ENCODE measurements at regions not wholly inside any gene's neighbourhood (a gene's known extent, or its start where the extent isn't known, plus 50 kb on each side); places are given as distances from the start of the nearest gene placed in this dataset.

- Mint-ChIP-seq H3K27ac (no peak overlapping the region), H3K36me3 (no peaks in the 10 kb centered on the region), H3K9me3 (peaks cover 17% of the 10 kb centered on the region), H3K4me3 (no peak overlapping the region), H3K4me1 (ENCODE audit: low read depth) (no peaks in the 10 kb centered on the region), H3K27me3 (no peaks in the 10 kb centered on the region)
- intact Hi-C loops (cut with micrococcal nuclease): no loop called here
- ChIA-PET POLR2A (no interaction called here), CTCF (no interaction called here)
- no peak for DNase-seq
Measured at GRCh38 chr12:131521326-131521725, 189.6 kb upstream of the SFSWAP start.

GRCh38 chr12:131525795-131526508, 184.9 kb upstream of the SFSWAP start:
- POLR2A ChIA-PET: no interaction called here
- no peaks in the 10 kb centered on the region for H3K36me3 Mint-ChIP-seq

GRCh38 chr12:131527092-131527491, 183.8 kb upstream of the SFSWAP start:
- Mint-ChIP-seq H3K4me1 (ENCODE audit: low read depth) (peaks cover 12% of the 10 kb centered on the region), H3K27ac (no peak overlapping the region), H3K9me3 (no peaks in the 10 kb centered on the region), H3K27me3 (no peaks in the 10 kb centered on the region), H3K36me3 (no peaks in the 10 kb centered on the region), H3K4me3 (no peak overlapping the region)
- intact Hi-C loops (cut with micrococcal nuclease): no loop called here
- no peak for DNase-seq
- ChIA-PET CTCF (no interaction called here), POLR2A (no interaction called here)

More at GRCh38 chr12:131525795-131526508, 184.9 kb upstream of the SFSWAP start:
- Mint-ChIP-seq H3K4me1 (ENCODE audit: low read depth) (peaks cover 8% of the 10 kb centered on the region), H3K27ac (no peak overlapping the region), H3K27me3 (no peaks in the 10 kb centered on the region), H3K4me3 (no peak overlapping the region), H3K9me3 (no peaks in the 10 kb centered on the region)
- CTCF ChIA-PET: no interaction called here
- DNase-seq: no peak
- intact Hi-C loops (cut with micrococcal nuclease): no loop called here

- ChIA-PET CTCF (no interaction called here), POLR2A (no interaction called here)
- peaks cover 12% of the 10 kb centered on the region for H3K4me1 Mint-ChIP-seq (ENCODE audit: low read depth)
- no peaks in the 10 kb centered on the region for H3K9me3 Mint-ChIP-seq
- no peak overlapping the region for H3K27ac Mint-ChIP-seq
- H3K27me3 Mint-ChIP-seq: no peaks in the 10 kb centered on the region
- DNase-seq: no peak
- no peak overlapping the region for H3K4me3 Mint-ChIP-seq
- no peaks in the 10 kb centered on the region for H3K36me3 Mint-ChIP-seq
- intact Hi-C loops (cut with micrococcal nuclease): no loop called here
Measured at GRCh38 chr12:131527736-131528135, 183.2 kb upstream of the SFSWAP start.

GRCh38 chr12:131528144-131528543, 182.7 kb upstream of the SFSWAP start:
- intact Hi-C loops (cut with micrococcal nuclease): no loop called here
- no peak for DNase-seq
- H3K36me3 Mint-ChIP-seq: no peaks in the 10 kb centered on the region
- peaks cover 12% of the 10 kb centered on the region for H3K4me1 Mint-ChIP-seq (ENCODE audit: low read depth)
- no peaks in the 10 kb centered on the region for H3K27me3 Mint-ChIP-seq
- ChIA-PET POLR2A (no interaction called here), CTCF (no interaction called here)
- no peaks in the 10 kb centered on the region for H3K9me3 Mint-ChIP-seq
- H3K4me3 Mint-ChIP-seq: no peak overlapping the region
- no peak overlapping the region for H3K27ac Mint-ChIP-seq

GRCh38 chr12:131528667-131529066, 182.2 kb upstream of the SFSWAP start:
- DNase-seq: no peak
- Mint-ChIP-seq H3K27ac (no peak overlapping the region), H3K27me3 (no peaks in the 10 kb centered on the region), H3K4me1 (ENCODE audit: low read depth) (peaks cover 12% of the 10 kb centered on the region), H3K36me3 (no peaks in the 10 kb centered on the region), H3K4me3 (no peak overlapping the region), H3K9me3 (no peaks in the 10 kb centered on the region)
- CTCF ChIA-PET: no interaction called here
- intact Hi-C loops (cut with micrococcal nuclease): no loop called here
- POLR2A ChIA-PET: no interaction called here

- Mint-ChIP-seq H3K27ac (no peak overlapping the region), H3K4me3 (no peak overlapping the region), H3K36me3 (no peaks in the 10 kb centered on the region), H3K27me3 (no peaks in the 10 kb centered on the region), H3K9me3 (no peaks in the 10 kb centered on the region), H3K4me1 (ENCODE audit: low read depth) (peaks cover 14% of the 10 kb centered on the region)
- ChIA-PET CTCF (no interaction called here), POLR2A (no interaction called here)
- intact Hi-C loops (cut with micrococcal nuclease): no loop called here
- no peak for DNase-seq
Measured at GRCh38 chr12:131529196-131530040, 181.5 kb upstream of the SFSWAP start.

- DNase-seq: no peak
- intact Hi-C loops (cut with micrococcal nuclease): no loop called here
- Mint-ChIP-seq H3K27ac (no peak overlapping the region), H3K4me1 (ENCODE audit: low read depth) (peaks cover 20% of the 10 kb centered on the region), H3K9me3 (no peaks in the 10 kb centered on the region), H3K36me3 (no peaks in the 10 kb centered on the region), H3K4me3 (no peak overlapping the region), H3K27me3 (no peaks in the 10 kb centered on the region)
- ChIA-PET CTCF (no interaction called here), POLR2A (no interaction called here)
Measured at GRCh38 chr12:131530041-131530332, 180.9 kb upstream of the SFSWAP start.

GRCh38 chr12:131530422-131530821, 180.5 kb upstream of the SFSWAP start:
- Mint-ChIP-seq H3K27me3 (no peaks in the 10 kb centered on the region), H3K27ac (no peak overlapping the region), H3K4me1 (ENCODE audit: low read depth) (peaks cover 24% of the 10 kb centered on the region), H3K4me3 (no peak overlapping the region), H3K36me3 (no peaks in the 10 kb centered on the region), H3K9me3 (no peaks in the 10 kb centered on the region)
- intact Hi-C loops (cut with micrococcal nuclease): no loop called here
- ChIA-PET CTCF (no interaction called here), POLR2A (no interaction called here)
- no peak for DNase-seq

GRCh38 chr12:131533139-131533538, 177.8 kb upstream of the SFSWAP start:
- Mint-ChIP-seq H3K4me3 (no peak overlapping the region), H3K4me1 (ENCODE audit: low read depth) (peaks cover 47% of the 10 kb centered on the region), H3K27ac (no peak overlapping the region), H3K27me3 (no peaks in the 10 kb centered on the region), H3K9me3 (no peaks in the 10 kb centered on the region), H3K36me3 (no peaks in the 10 kb centered on the region)
- ChIA-PET CTCF (no interaction called here), POLR2A (no interaction called here)
- DNase-seq: no peak
- intact Hi-C loops (cut with micrococcal nuclease): no loop called here

GRCh38 chr12:131535779-131536178, 175.1 kb upstream of the SFSWAP start:
- intact Hi-C loops (cut with micrococcal nuclease): loop anchor here (1.0 to 2.0 kb wide), 2 partner anchors 24 to 71 kb away; no protein-coding TSS in a partner anchor
- DNase-seq: no peak
- POLR2A ChIA-PET: no interaction called here
- Mint-ChIP-seq H3K27ac (no peak overlapping the region), H3K4me1 (ENCODE audit: low read depth) (peaks cover 44% of the 10 kb centered on the region), H3K27me3 (no peaks in the 10 kb centered on the region), H3K4me3 (no peak overlapping the region), H3K36me3 (no peaks in the 10 kb centered on the region), H3K9me3 (peaks cover 2% of the 10 kb centered on the region)
- CTCF ChIA-PET: no interaction called here

GRCh38 chr12:131536337-131536736, 174.6 kb upstream of the SFSWAP start:
- no peak overlapping the region for H3K27ac Mint-ChIP-seq

GRCh38 chr12:131536766-131537165, 174.1 kb upstream of the SFSWAP start:
- Mint-ChIP-seq H3K4me3 (no peak overlapping the region), H3K4me1 (ENCODE audit: low read depth) (peaks cover 42% of the 10 kb centered on the region), H3K27me3 (no peaks in the 10 kb centered on the region), H3K27ac (no peak overlapping the region), H3K9me3 (peaks cover 3% of the 10 kb centered on the region), H3K36me3 (no peaks in the 10 kb centered on the region)
- CTCF ChIA-PET: interaction anchor here (1.2 kb wide), 1 partner anchor 26 kb away, joined by 3 read pairs; no protein-coding TSS in a partner anchor
- no peak for DNase-seq
- intact Hi-C loops (cut with micrococcal nuclease): loop anchor here (1.0 to 2.0 kb wide), 2 partner anchors 25 to 70 kb away; no protein-coding TSS in a partner anchor
- POLR2A ChIA-PET: no interaction called here

More at GRCh38 chr12:131536337-131536736, 174.6 kb upstream of the SFSWAP start:
- intact Hi-C loops (cut with micrococcal nuclease): loop anchor here (1.0 to 2.0 kb wide), 2 partner anchors 25 to 70 kb away; no protein-coding TSS in a partner anchor
- POLR2A ChIA-PET: no interaction called here
- H3K4me3 Mint-ChIP-seq: no peak overlapping the region
- H3K36me3 Mint-ChIP-seq: no peaks in the 10 kb centered on the region
- H3K27me3 Mint-ChIP-seq: no peaks in the 10 kb centered on the region
- CTCF ChIA-PET: interaction anchor here (1.2 kb wide), 1 partner anchor 26 kb away, joined by 3 read pairs; no protein-coding TSS in a partner anchor
- H3K4me1 Mint-ChIP-seq (ENCODE audit: low read depth): peaks cover 41% of the 10 kb centered on the region
- peaks cover 2% of the 10 kb centered on the region for H3K9me3 Mint-ChIP-seq
- DNase-seq: peak; percentile 71
